ENCODE measurements at regions not wholly inside any gene's neighbourhood (a gene's known extent, or its start where the extent isn't known, plus 50 kb on each side); places are given as distances from the start of the nearest gene placed in this dataset.

- H4K20me1 ChIP-seq (ENCODE audit: control insufficient read depth, insufficient read depth), result no peaks in the 10 kb centered on the region
- H2AFZ ChIP-seq (ENCODE audit: control insufficient read depth, low read depth, low read length), result no peak overlapping the region
- no peak for FAIRE-seq
- TF ChIP-seq USF2 (IDR thresholded peaks at IDR 0.05; ENCODE audit: borderline replicate concordance, low read depth, low read length), result no peak
- TF ChIP-seq ZBTB4 (CRISPR knock-in tag; IDR thresholded peaks at IDR 0.05), result no peak
- TF ChIP-seq SIN3A (IDR thresholded peaks at IDR 0.05; ENCODE audit: low read depth, low read length), result no peak
- no peak for TF ChIP-seq EGR1 (IDR thresholded peaks at IDR 0.05; ENCODE audit: borderline replicate concordance in 1 of 2, low read depth in 2 of 2, low read length in 2 of 2)
- TF ChIP-seq ETV6 (conservative IDR thresholded peaks at IDR 0.05 in 1 of 2, IDR thresholded peaks at IDR 0.05 in 1 of 2; ENCODE audit: borderline replicate concordance in 1 of 2, low read depth in 1 of 2), result no peak
- no peak for TF ChIP-seq POU2F2 (IDR thresholded peaks at IDR 0.05; ENCODE audit: borderline replicate concordance, low read depth, low read length)
- no peak for TF ChIP-seq E4F1 (IDR thresholded peaks at IDR 0.05; ENCODE audit: borderline replicate concordance, partially characterized antibody)
- TF ChIP-seq STAT3 (IDR thresholded peaks at IDR 0.05; ENCODE audit: low read depth, low read length), result no peak
- TF ChIP-seq CREB1 (IDR thresholded peaks at IDR 0.05; ENCODE audit: low read depth), result no peak
- no peak for TF ChIP-seq PML (IDR thresholded peaks at IDR 0.05; ENCODE audit: low read length)
- TF ChIP-seq ZNF622 (IDR thresholded peaks at IDR 0.05), result no peak
- TF ChIP-seq GABPA (IDR thresholded peaks at IDR 0.05; ENCODE audit: low read depth), result no peak
- TF ChIP-seq HCFC1 (IDR thresholded peaks at IDR 0.05; ENCODE audit: low read length), result no peak
- no peak for TF ChIP-seq BHLHE40 (IDR thresholded peaks at IDR 0.05; ENCODE audit: borderline replicate concordance in 1 of 2, low read depth in 2 of 2, low read length in 1 of 2)
- no peak for TF ChIP-seq TCF7 (IDR thresholded peaks at IDR 0.05; ENCODE audit: borderline replicate concordance)
- no peak for TF ChIP-seq HDGF (IDR thresholded peaks at IDR 0.05)
- no peak overlapping the region for H3K27ac ChIP-seq (ENCODE audit: control insufficient read depth, insufficient read depth)
- no peaks in the 10 kb centered on the region for H3K4me1 ChIP-seq (ENCODE audit: control insufficient read depth, insufficient read depth, low read length)
- no peaks in the 10 kb centered on the region for H3K36me3 ChIP-seq (ENCODE audit: control insufficient read depth in 2 of 2, insufficient read depth in 2 of 2, low read length in 1 of 2)
- H3K79me2 ChIP-seq (ENCODE audit: control insufficient read depth, insufficient read depth, low read length), result no peaks in the 10 kb centered on the region
- BruUV-seq (replicated peaks), result no TSS peak
- ATAC-seq, result no peak
- SMC1A ChIA-PET (ENCODE audit: uncharacterized antibody, unreplicated experiment), result no interaction called here
- H3K4me3 ChIP-seq, result no peak overlapping the region
- no peaks in the 10 kb centered on the region for H3K27me3 ChIP-seq (replicated peaks in 1 of 2; ENCODE audit: control insufficient read depth in 2 of 2, insufficient read depth in 2 of 2, low read length in 1 of 2)
- no peaks in the 10 kb centered on the region for H3K9me3 ChIP-seq (replicated peaks; ENCODE audit: control insufficient read depth, insufficient read depth, low read length)
- POLR2A ChIA-PET, result no interaction called here
- intact Hi-C loops (cut with micrococcal nuclease; ENCODE audit: unreplicated experiment), result no loop called here
- CTCF ChIA-PET, result no interaction called here
- no peak for DNase-seq (ENCODE audit: low read depth, low spot score)
- H3K4me2 ChIP-seq (ENCODE audit: control insufficient read depth, insufficient read depth), result no peak overlapping the region
- no peak overlapping the region for H3K9ac ChIP-seq (ENCODE audit: control insufficient read depth, insufficient read depth, low read length)
- 0% methylated on average over 1 of the region's 1 CpG for WGBS (ENCODE audit: insufficient coverage, insufficient replicate concordance, low lambda C conversion rate, missing lambda C conversion rate)
- in situ Hi-C loops (cut with MboI), result no loop called here
- RAD21 ChIA-PET (ENCODE audit: unreplicated experiment), result no interaction called here
Measured at GRCh38 chr18:66346833-66347588, 256.9 kb downstream of the CDH19 start.
